ENCODE measurements at regions not wholly inside any gene's neighbourhood (a gene's known extent, or its start where the extent isn't known, plus 50 kb on each side); places are given as distances from the start of the nearest gene placed in this dataset.

- DNase-seq (ENCODE audit: low read depth): no peak
Measured at GRCh38 chr12:25825446-25825845, 133.0 kb upstream of the RASSF8 start.

GRCh38 chr12:25827141-25827540, 131.3 kb upstream of the RASSF8 start:
- DNase-seq (ENCODE audit: low read depth): no peak

- no peak for DNase-seq (ENCODE audit: low read depth)
Measured at GRCh38 chr12:25827747-25828146, 130.7 kb upstream of the RASSF8 start.

GRCh38 chr12:25828188-25828587, 130.3 kb upstream of the RASSF8 start:
- no peak for DNase-seq (ENCODE audit: low read depth)

- DNase-seq (ENCODE audit: low read depth): peak; percentile 97
Measured at GRCh38 chr12:25829192-25829591, 129.3 kb upstream of the RASSF8 start.

GRCh38 chr12:25830456-25830855, 128.0 kb upstream of the RASSF8 start:
- no peak for DNase-seq (ENCODE audit: low read depth)

- DNase-seq (ENCODE audit: low read depth): no peak
Measured at GRCh38 chr12:25833657-25834056, 124.8 kb upstream of the RASSF8 start.

GRCh38 chr12:25835385-25835784, 123.1 kb upstream of the RASSF8 start:
- DNase-seq (ENCODE audit: low read depth): no peak

GRCh38 chr12:25838007-25838406, 120.5 kb upstream of the RASSF8 start:
- no peak for DNase-seq (ENCODE audit: low read depth)

GRCh38 chr12:25839470-25839869, 119.0 kb upstream of the RASSF8 start:
- peak; percentile 55 for DNase-seq (ENCODE audit: low read depth)

GRCh38 chr12:25840678-25841465, 117.6 kb upstream of the RASSF8 start:
- peak; percentile 67 for DNase-seq (ENCODE audit: low read depth)

- no peak for DNase-seq (ENCODE audit: low read depth)
Measured at GRCh38 chr12:25842254-25842653, 116.2 kb upstream of the RASSF8 start.

GRCh38 chr12:25843976-25844375, 114.5 kb upstream of the RASSF8 start:
- no peak for DNase-seq (ENCODE audit: low read depth)

- no peak for DNase-seq (ENCODE audit: low read depth)
Measured at GRCh38 chr12:25845415-25845814, 113.1 kb upstream of the RASSF8 start.

GRCh38 chr12:25852792-25853191, 105.7 kb upstream of the RASSF8 start:
- peak; percentile 63 for DNase-seq (ENCODE audit: low read depth)

- no peak for DNase-seq (ENCODE audit: low read depth)
Measured at GRCh38 chr12:25853316-25854095, 105.0 kb upstream of the RASSF8 start.

GRCh38 chr12:25854991-25855390, 103.5 kb upstream of the RASSF8 start:
- DNase-seq (ENCODE audit: low read depth): no peak

- no peak for DNase-seq (ENCODE audit: low read depth)
Measured at GRCh38 chr12:25855716-25856115, 102.8 kb upstream of the RASSF8 start.

GRCh38 chr12:25859976-25860375, 98.5 kb upstream of the RASSF8 start:
- DNase-seq (ENCODE audit: low read depth): no peak

GRCh38 chr12:25861226-25861625, 97.3 kb upstream of the RASSF8 start:
- no peak for DNase-seq (ENCODE audit: low read depth)

GRCh38 chr12:25864306-25865276, 93.9 kb upstream of the RASSF8 start:
- no peak for DNase-seq (ENCODE audit: low read depth)

Measured in LHCN-M2 (cell line).